GM10248 (cell line): ENCODE measurements at regions not wholly inside any gene's neighbourhood (a gene's known extent, or its start where the extent isn't known, plus 50 kb on each side); places are given as distances from the start of the nearest gene placed in this dataset.

Experiments
- CTCF ChIA-PET: fragments of 300-600 bp; sonication (Branson Sonifier 250); formaldehyde crosslinking; extraction: SDS; loops from one replicate; lab custom pipeline; 2021; ENCODE audit warnings: antibody characterized with exemption; lab: Yijun Ruan, JAX
- POLR2A ChIA-PET: fragments of 350-650 bp; sonication (Branson Sonifier 250); formaldehyde crosslinking; extraction: SDS; loops from one replicate; lab custom pipeline; 2020; ENCODE audit warnings: antibody characterized with exemption; lab: Yijun Ruan, JAX
- DNase-seq: peaks from one replicate; pipeline ENCODE4 v3.0.0; 2012; ENCODE audit errors: extremely low spot score
- CTCF ChIP-seq: IDR thresholded peaks from 2 replicates; pipeline ENCODE4 v1.5.1; 2012; ENCODE audit warnings: mild to moderate bottlenecking, low read depth; ENCODE audit errors: extremely low read depth, missing control alignments, control extremely low read depth

DNA sequence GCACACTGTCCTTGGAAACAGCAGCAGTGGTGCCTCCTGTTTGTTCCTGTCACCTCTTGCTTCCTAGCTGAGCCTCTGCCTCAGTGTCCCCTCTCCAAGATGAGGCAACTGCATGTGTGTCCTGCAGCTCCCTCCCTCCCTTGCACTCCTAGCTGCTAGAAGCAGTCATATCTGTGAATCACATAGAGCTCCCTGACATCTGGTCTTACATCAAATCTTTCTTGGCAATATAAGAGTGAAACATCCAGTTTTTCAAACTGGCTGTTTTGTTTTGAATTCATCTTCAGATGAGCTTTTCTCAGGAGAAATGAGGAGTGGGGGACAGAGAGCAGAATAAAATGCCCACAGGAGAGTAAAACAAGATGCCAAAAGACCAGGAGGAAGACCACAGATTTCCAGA lies 103.7 kb downstream of the VCPKMT start:
- DNase-seq, result no peak
- POLR2A ChIA-PET, result no interaction called here
- TF ChIP-seq CTCF, result no peak
- CTCF ChIA-PET, result interaction anchor here (0.8 to 1.0 kb wide), 3 partner anchors 9 to 146 kb away, joined by 3 to 6 read pairs (median 4); no protein-coding TSS in a partner anchor

DNA sequence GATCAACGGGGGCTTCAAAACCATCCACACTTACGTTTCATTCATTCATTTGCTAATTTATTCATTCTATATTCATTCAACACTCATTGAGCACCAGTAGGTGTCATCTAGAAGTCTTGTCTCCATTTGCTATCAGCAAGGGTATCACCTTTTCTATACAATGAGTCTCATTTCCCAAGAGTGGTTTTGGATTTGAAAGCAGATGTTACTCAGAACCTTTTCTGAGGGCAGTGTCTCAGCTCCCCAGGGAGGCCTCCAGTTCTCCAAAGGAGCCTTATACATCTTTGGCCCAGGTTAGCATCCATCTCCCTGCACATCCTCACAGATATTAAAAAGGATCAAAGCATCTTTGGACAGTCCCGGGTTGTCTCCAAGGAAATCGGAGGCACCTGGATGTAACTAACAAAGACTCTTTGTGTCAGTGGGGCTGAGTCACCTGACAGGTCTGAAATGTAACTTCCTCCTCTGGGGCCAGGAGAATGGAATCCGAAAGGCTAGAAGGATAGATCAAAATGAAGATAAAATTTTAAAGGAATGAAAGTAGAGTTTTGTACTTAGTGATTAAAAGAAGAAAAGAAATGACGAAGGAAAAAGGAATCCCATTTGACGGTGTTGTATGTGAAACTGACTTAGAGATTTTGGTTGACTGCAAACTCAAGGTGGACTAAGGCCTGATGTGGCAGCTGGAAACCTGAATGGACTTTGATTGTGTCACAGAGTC lies 103.0 kb downstream of the VCPKMT start:
- no peak for DNase-seq
- no peak for TF ChIP-seq CTCF
- ChIA-PET CTCF (interaction anchor here (0.8 to 1.0 kb wide), 3 partner anchors 8 to 147 kb away, joined by 3 to 6 read pairs (median 4); no protein-coding TSS in a partner anchor), POLR2A (no interaction called here)

DNA sequence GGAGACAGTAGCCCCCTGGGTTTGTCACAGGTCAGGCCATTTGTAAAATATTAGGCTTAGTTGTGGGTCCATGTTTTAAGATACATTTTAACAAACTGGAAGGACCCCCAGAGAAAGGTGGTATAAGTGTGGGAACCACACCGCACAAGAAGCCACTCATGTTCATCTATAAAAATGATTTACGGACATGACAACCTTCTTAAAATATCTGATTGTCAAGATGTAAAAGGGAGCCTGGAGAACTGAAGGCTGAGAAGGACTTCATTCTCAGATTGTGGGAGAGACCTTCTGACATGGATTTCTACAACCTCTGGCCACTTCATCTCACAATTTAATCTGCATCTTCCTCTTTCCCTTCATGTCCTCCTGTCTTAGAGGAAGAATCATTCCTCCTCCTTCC lies 102.4 kb downstream of the VCPKMT start:
- no peak for DNase-seq
- ChIA-PET POLR2A (no interaction called here), CTCF (interaction anchor here (0.8 to 1.0 kb wide), 2 partner anchors 12 to 75 kb away, joined by 3 read pairs; no protein-coding TSS in a partner anchor)
- TF ChIP-seq CTCF, result no peak

DNA sequence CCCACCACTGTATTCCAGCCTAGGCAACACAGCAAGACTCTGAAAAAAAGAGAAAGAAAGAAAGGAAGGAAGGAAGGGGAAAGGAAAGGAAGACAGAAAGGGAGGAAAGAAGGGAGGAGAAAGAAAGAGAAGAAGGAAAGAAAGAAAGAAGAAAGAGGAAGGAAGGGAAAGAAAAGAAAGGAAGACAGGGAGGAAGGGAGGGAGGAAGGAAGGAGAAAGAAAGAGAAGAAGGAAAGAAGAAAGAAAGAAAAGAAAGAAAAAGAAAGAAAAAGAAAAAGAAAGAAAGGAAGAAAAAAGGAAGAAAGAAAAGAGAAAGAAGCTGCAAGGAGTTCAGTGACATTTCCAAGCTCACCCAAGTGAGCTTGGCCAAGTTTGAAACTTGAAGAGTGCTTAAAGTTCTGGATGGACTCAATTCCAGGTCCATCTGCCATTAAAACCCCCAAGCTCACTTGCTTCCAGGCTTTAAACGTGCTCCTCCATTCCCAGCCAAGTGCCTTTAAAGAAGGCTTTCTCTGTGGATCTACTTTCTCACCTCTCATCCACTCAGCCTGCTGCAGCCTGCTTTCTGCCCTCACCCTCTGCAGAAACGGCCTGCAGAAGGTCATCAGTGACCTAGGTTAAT lies 101.5 kb downstream of the VCPKMT start:
- DNase-seq, result no peak
- CTCF ChIA-PET, result interaction anchor here (0.8 to 2.4 kb wide), 5 partner anchors 9 to 150 kb away, joined by 3 to 9 read pairs (median 5); no protein-coding TSS in a partner anchor
- TF ChIP-seq CTCF, result no peak
- POLR2A ChIA-PET, result no interaction called here

DNA sequence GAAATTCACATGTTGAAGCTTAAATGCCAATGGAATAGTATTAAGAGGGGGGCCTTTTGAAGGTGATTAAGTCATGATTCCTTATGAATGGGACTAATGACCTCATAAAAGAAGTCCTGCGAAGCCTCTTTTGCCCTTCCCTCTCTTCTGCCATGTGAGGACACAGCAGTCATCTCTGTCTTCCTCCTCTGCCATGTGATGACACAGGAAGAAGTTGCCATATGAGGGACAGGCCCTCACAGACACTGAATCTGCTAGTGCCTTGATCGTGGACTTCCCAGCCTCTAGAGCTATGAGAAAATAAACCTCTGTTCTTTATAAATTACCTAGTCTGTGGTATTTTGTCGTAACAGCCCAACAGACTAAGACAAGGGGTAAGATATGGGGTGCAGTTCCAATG lies 100.7 kb downstream of the VCPKMT start:
- POLR2A ChIA-PET, result no interaction called here
- DNase-seq, result no peak
- TF ChIP-seq CTCF, result no peak
- CTCF ChIA-PET, result interaction anchor here (0.8 to 2.4 kb wide), 5 partner anchors 8 to 154 kb away, joined by 3 to 11 read pairs (median 5); no protein-coding TSS in a partner anchor

- TF ChIP-seq CTCF, result no peak
- CTCF ChIA-PET, result interaction anchor here (0.9 to 1.9 kb wide), 6 partner anchors 9 to 47 kb away, joined by 3 to 6 read pairs (median 4); no protein-coding TSS in a partner anchor
- no peak for DNase-seq
Observed at GRCh38 chr14:50018201-50018932, 98.0 kb downstream of the VCPKMT start.

More at GRCh38 chr14:50018201-50018932, 98.0 kb downstream of the VCPKMT start:
- POLR2A ChIA-PET, result no interaction called here
